Ovary (tissue), 3 donors: ENCODE measurements at regions not wholly inside any gene's neighbourhood (a gene's known extent, or its start where the extent isn't known, plus 50 kb on each side); places are given as distances from the start of the nearest gene placed in this dataset.

Experiments
- POLR2A ChIP-seq: fragments of 450-650 bp; IDR thresholded peaks from one replicate; pipeline ENCODE4 v1.6.1; 2017; ENCODE audit warnings: antibody characterized with exemption, mild to moderate bottlenecking, moderate library complexity
- TF ChIP-seq, protein P1 (sequence below), 3 donors: fragments of 450-650 bp in 2 of 3; fragments of 200-600 bp in 1 of 3; IDR thresholded peaks; one replicate each; pipeline versions ENCODE4 v1.5.1 to v1.8.0; 2016 to 2022; ENCODE audit warnings: antibody characterized with exemption in 3 of 3, mild to moderate bottlenecking in 1 of 3
- donor health status: DM: no; HTN: no; CAD: no.

DNA sequence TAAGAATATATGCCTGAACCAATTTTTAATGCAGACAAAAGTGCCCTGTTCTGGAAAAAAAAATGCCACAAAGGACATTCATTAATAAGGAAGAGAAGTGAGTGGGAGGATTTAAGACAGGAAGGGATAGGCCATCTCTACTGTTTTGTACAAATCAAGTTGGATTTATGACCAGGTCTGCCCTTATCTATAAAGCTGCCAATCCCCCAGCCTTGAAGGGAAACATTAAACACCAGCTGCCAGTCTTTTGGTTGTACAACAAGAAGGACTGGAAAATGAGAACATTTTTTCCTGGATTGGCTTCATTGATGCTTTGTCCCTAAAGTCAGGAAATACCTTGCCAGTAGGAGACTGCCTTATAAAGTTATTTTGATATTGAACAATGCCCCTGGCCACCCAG lies 444.0 kb downstream of the NPHP4 start:
- TF ChIP-seq, protein P1, sequence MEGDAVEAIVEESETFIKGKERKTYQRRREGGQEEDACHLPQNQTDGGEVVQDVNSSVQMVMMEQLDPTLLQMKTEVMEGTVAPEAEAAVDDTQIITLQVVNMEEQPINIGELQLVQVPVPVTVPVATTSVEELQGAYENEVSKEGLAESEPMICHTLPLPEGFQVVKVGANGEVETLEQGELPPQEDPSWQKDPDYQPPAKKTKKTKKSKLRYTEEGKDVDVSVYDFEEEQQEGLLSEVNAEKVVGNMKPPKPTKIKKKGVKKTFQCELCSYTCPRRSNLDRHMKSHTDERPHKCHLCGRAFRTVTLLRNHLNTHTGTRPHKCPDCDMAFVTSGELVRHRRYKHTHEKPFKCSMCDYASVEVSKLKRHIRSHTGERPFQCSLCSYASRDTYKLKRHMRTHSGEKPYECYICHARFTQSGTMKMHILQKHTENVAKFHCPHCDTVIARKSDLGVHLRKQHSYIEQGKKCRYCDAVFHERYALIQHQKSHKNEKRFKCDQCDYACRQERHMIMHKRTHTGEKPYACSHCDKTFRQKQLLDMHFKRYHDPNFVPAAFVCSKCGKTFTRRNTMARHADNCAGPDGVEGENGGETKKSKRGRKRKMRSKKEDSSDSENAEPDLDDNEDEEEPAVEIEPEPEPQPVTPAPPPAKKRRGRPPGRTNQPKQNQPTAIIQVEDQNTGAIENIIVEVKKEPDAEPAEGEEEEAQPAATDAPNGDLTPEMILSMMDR (IDR thresholded peaks at IDR 0.05) = no peak
- TF ChIP-seq POLR2A = no peak
